Thyroid gland (tissue), 4 donors: ENCODE measurements at regions not wholly inside any gene's neighbourhood (a gene's known extent, or its start where the extent isn't known, plus 50 kb on each side); places are given as distances from the start of the nearest gene placed in this dataset.

Source experiments
- CTCF ChIP-seq, 6 experiments: fragments of 200-600 bp in 3 of 6; fragments of 450-650 bp in 3 of 6; sonication (generic) in 3 of 6; IDR thresholded peaks; one replicate each; pipeline ENCODE4 v1.5.1; 2016 to 2019; ENCODE audit warnings: antibody characterized with exemption in 6 of 6, mild to moderate bottlenecking in 2 of 6, inconsistent platforms in 1 of 6, moderate library complexity in 1 of 6
- POLR2A ChIP-seq, 2 donors: fragments of 450-650 bp; IDR thresholded peaks; one replicate each; pipeline ENCODE4 v1.6.1; 2017; ENCODE audit warnings: antibody characterized with exemption in 2 of 2, mild to moderate bottlenecking in 2 of 2, moderate library complexity in 1 of 2

GRCh38 chr2:139386401-139386800 is 606.2 kb upstream of the NXPH2 start:
- no peak for TF ChIP-seq POLR2A (IDR thresholded peaks at IDR 0.05)
- TF ChIP-seq CTCF (IDR thresholded peaks at IDR 0.05), result no peak
